IMR-90 (cell line): ENCODE measurements at regions not wholly inside any gene's neighbourhood (a gene's known extent, or its start where the extent isn't known, plus 50 kb on each side); places are given as distances from the start of the nearest gene placed in this dataset.
"Not testable (repeated sequence)": the region's sequence is repeated elsewhere in the genome, so short reads cannot be mapped to it uniquely, and the experiment has no call there.

Experiments
- BHLHE40 ChIP-seq: fragments of 150-350 bp; IDR thresholded peaks from 2 replicates; pipeline ENCODE4 v1.6.1; 2016; ENCODE audit warnings: mild to moderate bottlenecking, low read depth, low read length
- CEBPB ChIP-seq: IDR thresholded peaks from 2 replicates; pipeline ENCODE4 v1.6.1; 2012; ENCODE audit warnings: low read depth, low read length, improper control_type of control experiment
- CTCF ChIP-seq: conservative IDR thresholded peaks from 2 replicates; pipeline ENCODE4 v1.5.1; 2012; ENCODE audit warnings: mild to moderate bottlenecking, low read depth, low read length, improper control_type of control experiment
- FOS ChIP-seq: fragments of 150-350 bp; IDR thresholded peaks from 2 replicates; pipeline ENCODE4 v1.6.1; 2016; ENCODE audit warnings: low read depth, low read length
- MAZ ChIP-seq: IDR thresholded peaks from 2 replicates; pipeline ENCODE4 v1.6.1; 2012; ENCODE audit warnings: low read depth, mild to moderate bottlenecking, low read length, improper control_type of control experiment, moderate library complexity, borderline replicate concordance
- POLR2A ChIP-seq: IDR thresholded peaks from 2 replicates; pipeline ENCODE4 v1.6.1; 2012; ENCODE audit warnings: mild to moderate bottlenecking, low read depth, low read length
- RFX5 ChIP-seq: IDR thresholded peaks from 2 replicates; pipeline ENCODE4 v1.8.0; 2012; ENCODE audit warnings: low read depth, mild to moderate bottlenecking, low read length, moderate library complexity
- SMC3 ChIP-seq: fragments of 150-350 bp; IDR thresholded peaks from 2 replicates; pipeline ENCODE4 v1.6.1; 2016; ENCODE audit warnings: low read depth, mild to moderate bottlenecking, antibody characterized with exemption, low read length, moderate library complexity

GRCh38 chr5:82626905-82627591, 348.9 kb upstream of the RPS23 start:
- TF ChIP-seq CTCF, BHLHE40, MAZ, POLR2A, FOS, SMC3, CEBPB, RFX5: not testable (repeated sequence)
